Liver (tissue), 3 donors: ENCODE measurements at regions not wholly inside any gene's neighbourhood (a gene's known extent, or its start where the extent isn't known, plus 50 kb on each side); places are given as distances from the start of the nearest gene placed in this dataset.

ENCODE experiments used
- FOXA2 ChIP-seq: IDR thresholded peaks from 2 replicates; pipeline ENCODE4 v1.6.1; 2016; ENCODE audit warnings: antibody characterized with exemption
- GABPA ChIP-seq, 2 donors: IDR thresholded peaks in 1 of 2; conservative IDR thresholded peaks in 1 of 2; 2 replicates each; pipeline ENCODE4 v1.6.1; 2016; ENCODE audit warnings: antibody characterized with exemption in 2 of 2, mild to moderate bottlenecking in 1 of 2, moderate library complexity in 1 of 2
- HNF4G ChIP-seq: IDR thresholded peaks from 2 replicates; pipeline ENCODE4 v1.6.1; 2016; ENCODE audit warnings: antibody characterized with exemption
- JUND ChIP-seq, 2 donors: IDR thresholded peaks; 2 replicates each; pipeline ENCODE4 v1.6.1; 2016; ENCODE audit warnings: antibody characterized with exemption in 2 of 2
- NR2F2 ChIP-seq: IDR thresholded peaks from 2 replicates; pipeline ENCODE4 v1.6.1; 2016; ENCODE audit warnings: antibody characterized with exemption
- RXRA ChIP-seq, 2 donors: IDR thresholded peaks; 2 replicates each; pipeline ENCODE4 v1.6.1; 2017 to 2018; ENCODE audit warnings: antibody characterized with exemption in 2 of 2, mild to moderate bottlenecking in 1 of 2
- SP1 ChIP-seq: IDR thresholded peaks from 2 replicates; pipeline ENCODE4 v1.6.1; 2018; ENCODE audit warnings: antibody characterized with exemption, mild to moderate bottlenecking
- TAF1 ChIP-seq: conservative IDR thresholded peaks from 2 replicates; pipeline ENCODE4 v1.6.1; 2016; ENCODE audit warnings: antibody characterized with exemption, mild to moderate bottlenecking
- YY1 ChIP-seq: IDR thresholded peaks from 2 replicates; pipeline ENCODE4 v1.6.1; 2016; ENCODE audit warnings: antibody characterized with exemption, mild to moderate bottlenecking
- TF ChIP-seq, protein P1 (sequence below): fragments of 150-350 bp; IDR thresholded peaks from 2 replicates; pipeline ENCODE4 v1.5.1; 2017; ENCODE audit warnings: improper control_type of control experiment, low read depth, low read length; ENCODE audit not compliant: missing input control
- TF ChIP-seq, protein P2 (sequence below): IDR thresholded peaks from 2 replicates; pipeline ENCODE4 v1.6.1; 2016; ENCODE audit warnings: antibody characterized with exemption
- TF ChIP-seq, protein P3 (sequence below): IDR thresholded peaks from 2 replicates; pipeline ENCODE4 v1.6.1; 2016; ENCODE audit warnings: antibody characterized with exemption, mild to moderate bottlenecking
- TF ChIP-seq, protein P4 (sequence below): IDR thresholded peaks from 2 replicates; pipeline ENCODE4 v1.6.1; 2016; ENCODE audit warnings: antibody characterized with exemption
- TF ChIP-seq, protein P5 (sequence below): IDR thresholded peaks from 2 replicates; pipeline ENCODE4 v1.6.1; 2016; ENCODE audit warnings: antibody characterized with exemption
- donor health status: healthy.
- donor health status: healthy.

DNA sequence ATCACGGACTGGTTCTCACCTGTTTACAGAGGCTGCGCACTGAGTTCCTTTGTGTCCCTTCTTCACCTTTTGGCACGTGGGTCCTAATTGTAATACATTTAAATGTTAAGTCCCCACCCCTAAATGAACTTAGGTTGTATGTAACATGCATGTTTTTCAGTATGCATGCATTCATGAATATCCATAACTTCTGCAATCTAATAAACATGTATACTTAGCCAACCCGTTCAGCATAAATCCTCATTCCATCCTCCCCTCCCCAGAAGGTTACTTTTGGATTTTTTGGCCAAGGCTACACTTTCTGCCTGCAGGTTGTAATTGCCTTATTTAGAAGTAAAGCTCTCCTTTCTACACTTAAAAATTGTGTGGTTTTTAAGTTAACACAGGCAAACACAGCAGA is 314.7 kb downstream of the SUCLG1 start:
- TF ChIP-seq, protein P1, sequence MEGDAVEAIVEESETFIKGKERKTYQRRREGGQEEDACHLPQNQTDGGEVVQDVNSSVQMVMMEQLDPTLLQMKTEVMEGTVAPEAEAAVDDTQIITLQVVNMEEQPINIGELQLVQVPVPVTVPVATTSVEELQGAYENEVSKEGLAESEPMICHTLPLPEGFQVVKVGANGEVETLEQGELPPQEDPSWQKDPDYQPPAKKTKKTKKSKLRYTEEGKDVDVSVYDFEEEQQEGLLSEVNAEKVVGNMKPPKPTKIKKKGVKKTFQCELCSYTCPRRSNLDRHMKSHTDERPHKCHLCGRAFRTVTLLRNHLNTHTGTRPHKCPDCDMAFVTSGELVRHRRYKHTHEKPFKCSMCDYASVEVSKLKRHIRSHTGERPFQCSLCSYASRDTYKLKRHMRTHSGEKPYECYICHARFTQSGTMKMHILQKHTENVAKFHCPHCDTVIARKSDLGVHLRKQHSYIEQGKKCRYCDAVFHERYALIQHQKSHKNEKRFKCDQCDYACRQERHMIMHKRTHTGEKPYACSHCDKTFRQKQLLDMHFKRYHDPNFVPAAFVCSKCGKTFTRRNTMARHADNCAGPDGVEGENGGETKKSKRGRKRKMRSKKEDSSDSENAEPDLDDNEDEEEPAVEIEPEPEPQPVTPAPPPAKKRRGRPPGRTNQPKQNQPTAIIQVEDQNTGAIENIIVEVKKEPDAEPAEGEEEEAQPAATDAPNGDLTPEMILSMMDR = no peak
- TF ChIP-seq NR2F2 (no peak), SP1 (no peak), FOXA2 (no peak), HNF4G (no peak), RXRA (IDR thresholded peaks at IDR 0.05) (no peak), YY1 (no peak), TAF1 (no peak), GABPA (IDR thresholded peaks at IDR 0.05 in 1 of 2, conservative IDR thresholded peaks at IDR 0.05 in 1 of 2) (no peak), JUND (IDR thresholded peaks at IDR 0.05) (no peak)
- TF ChIP-seq, protein P2, sequence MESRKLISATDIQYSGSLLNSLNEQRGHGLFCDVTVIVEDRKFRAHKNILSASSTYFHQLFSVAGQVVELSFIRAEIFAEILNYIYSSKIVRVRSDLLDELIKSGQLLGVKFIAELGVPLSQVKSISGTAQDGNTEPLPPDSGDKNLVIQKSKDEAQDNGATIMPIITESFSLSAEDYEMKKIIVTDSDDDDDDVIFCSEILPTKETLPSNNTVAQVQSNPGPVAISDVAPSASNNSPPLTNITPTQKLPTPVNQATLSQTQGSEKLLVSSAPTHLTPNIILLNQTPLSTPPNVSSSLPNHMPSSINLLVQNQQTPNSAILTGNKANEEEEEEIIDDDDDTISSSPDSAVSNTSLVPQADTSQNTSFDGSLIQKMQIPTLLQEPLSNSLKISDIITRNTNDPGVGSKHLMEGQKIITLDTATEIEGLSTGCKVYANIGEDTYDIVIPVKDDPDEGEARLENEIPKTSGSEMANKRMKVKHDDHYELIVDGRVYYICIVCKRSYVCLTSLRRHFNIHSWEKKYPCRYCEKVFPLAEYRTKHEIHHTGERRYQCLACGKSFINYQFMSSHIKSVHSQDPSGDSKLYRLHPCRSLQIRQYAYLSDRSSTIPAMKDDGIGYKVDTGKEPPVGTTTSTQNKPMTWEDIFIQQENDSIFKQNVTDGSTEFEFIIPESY = no peak
- TF ChIP-seq, protein P3, sequence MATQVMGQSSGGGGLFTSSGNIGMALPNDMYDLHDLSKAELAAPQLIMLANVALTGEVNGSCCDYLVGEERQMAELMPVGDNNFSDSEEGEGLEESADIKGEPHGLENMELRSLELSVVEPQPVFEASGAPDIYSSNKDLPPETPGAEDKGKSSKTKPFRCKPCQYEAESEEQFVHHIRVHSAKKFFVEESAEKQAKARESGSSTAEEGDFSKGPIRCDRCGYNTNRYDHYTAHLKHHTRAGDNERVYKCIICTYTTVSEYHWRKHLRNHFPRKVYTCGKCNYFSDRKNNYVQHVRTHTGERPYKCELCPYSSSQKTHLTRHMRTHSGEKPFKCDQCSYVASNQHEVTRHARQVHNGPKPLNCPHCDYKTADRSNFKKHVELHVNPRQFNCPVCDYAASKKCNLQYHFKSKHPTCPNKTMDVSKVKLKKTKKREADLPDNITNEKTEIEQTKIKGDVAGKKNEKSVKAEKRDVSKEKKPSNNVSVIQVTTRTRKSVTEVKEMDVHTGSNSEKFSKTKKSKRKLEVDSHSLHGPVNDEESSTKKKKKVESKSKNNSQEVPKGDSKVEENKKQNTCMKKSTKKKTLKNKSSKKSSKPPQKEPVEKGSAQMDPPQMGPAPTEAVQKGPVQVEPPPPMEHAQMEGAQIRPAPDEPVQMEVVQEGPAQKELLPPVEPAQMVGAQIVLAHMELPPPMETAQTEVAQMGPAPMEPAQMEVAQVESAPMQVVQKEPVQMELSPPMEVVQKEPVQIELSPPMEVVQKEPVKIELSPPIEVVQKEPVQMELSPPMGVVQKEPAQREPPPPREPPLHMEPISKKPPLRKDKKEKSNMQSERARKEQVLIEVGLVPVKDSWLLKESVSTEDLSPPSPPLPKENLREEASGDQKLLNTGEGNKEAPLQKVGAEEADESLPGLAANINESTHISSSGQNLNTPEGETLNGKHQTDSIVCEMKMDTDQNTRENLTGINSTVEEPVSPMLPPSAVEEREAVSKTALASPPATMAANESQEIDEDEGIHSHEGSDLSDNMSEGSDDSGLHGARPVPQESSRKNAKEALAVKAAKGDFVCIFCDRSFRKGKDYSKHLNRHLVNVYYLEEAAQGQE = no peak
- TF ChIP-seq, protein P4, sequence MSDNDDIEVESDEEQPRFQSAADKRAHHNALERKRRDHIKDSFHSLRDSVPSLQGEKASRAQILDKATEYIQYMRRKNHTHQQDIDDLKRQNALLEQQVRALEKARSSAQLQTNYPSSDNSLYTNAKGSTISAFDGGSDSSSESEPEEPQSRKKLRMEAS = no peak
- TF ChIP-seq, protein P5, sequence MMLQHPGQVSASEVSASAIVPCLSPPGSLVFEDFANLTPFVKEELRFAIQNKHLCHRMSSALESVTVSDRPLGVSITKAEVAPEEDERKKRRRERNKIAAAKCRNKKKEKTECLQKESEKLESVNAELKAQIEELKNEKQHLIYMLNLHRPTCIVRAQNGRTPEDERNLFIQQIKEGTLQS = no peak
